H1 (cell line): ENCODE measurements at regions not wholly inside any gene's neighbourhood (a gene's known extent, or its start where the extent isn't known, plus 50 kb on each side); places are given as distances from the start of the nearest gene placed in this dataset.

Experiments
- CTCF ChIA-PET: fragments of 300-600 bp; sonication (Branson Sonifier 250); formaldehyde crosslinking; loops from one replicate; lab custom pipeline; 2021; ENCODE audit not compliant: partially characterized antibody; lab: Charles Lee
- POLR2A ChIA-PET: fragments of 300-600 bp; sonication (Branson Sonifier 250); formaldehyde crosslinking; loops from one replicate; lab custom pipeline; 2021; ENCODE audit warnings: inconsistent platforms; ENCODE audit not compliant: partially characterized antibody; lab: Charles Lee
- DNase-seq, 2 experiments: peaks; one replicate each; pipeline versions ENCODE4 v3.0.0 to v3.0.0-alpha.2; 2010 to 2022; ENCODE audit warnings: low spot score in 2 of 2, low read depth in 1 of 2, mixed read lengths in 1 of 2
- FAIRE-seq: peaks from 2 replicates; lab custom pipeline; 2011; peaks lifted over from hg19 to GRCh38; lab: Jason Lieb, UNC
- H2AFZ ChIP-seq: 2 replicates; pipeline ENCODE4 v1.8.1; 2012; ENCODE audit warnings: low read length, inconsistent platforms
- H2AK5ac ChIP-seq: 2 replicates; pipeline ENCODE4 v1.6.1; 2013; ENCODE audit warnings: low read depth, low read length
- H2BK120ac ChIP-seq: replicated peaks from 2 replicates; pipeline ENCODE3; 2013; ENCODE audit warnings: low read depth, low read length, inconsistent platforms
- H2BK12ac ChIP-seq: 2 replicates; pipeline ENCODE4 v1.6.1; 2013; ENCODE audit warnings: low read depth, low read length
- H2BK15ac ChIP-seq: 2 replicates; pipeline ENCODE4 v1.6.1; 2013; ENCODE audit warnings: low read length
- H2BK20ac ChIP-seq: 2 replicates; pipeline ENCODE4 v1.6.1; 2013; ENCODE audit warnings: low read length
- H2BK5ac ChIP-seq: 2 replicates; pipeline ENCODE4 v1.6.1; 2013; ENCODE audit warnings: low read depth, low read length
- H3K14ac ChIP-seq: 2 replicates; pipeline ENCODE4 v1.6.1; 2013; ENCODE audit warnings: inconsistent platforms; ENCODE audit not compliant: insufficient read length
- H3K18ac ChIP-seq: 2 replicates; pipeline ENCODE4 v1.6.1; 2013; ENCODE audit warnings: low read length; ENCODE audit errors: extremely low read depth
- H3K23ac ChIP-seq: 2 replicates; pipeline ENCODE4 v1.6.1; 2013; ENCODE audit warnings: inconsistent platforms; ENCODE audit not compliant: insufficient read length
- H3K23me2 ChIP-seq: 2 replicates; pipeline ENCODE4 v1.6.1; 2013; ENCODE audit warnings: low read depth, low read length
- H3K27ac ChIP-seq: 2 replicates; pipeline ENCODE4 v1.6.1; 2011; ENCODE audit warnings: low read depth, low read length, inconsistent platforms
- H3K27me3 ChIP-seq, 4 experiments: replicated peaks in 1 of 4; 1 replicate in 1 of 4; 2 replicates in 3 of 4; pipeline versions ENCODE4 v1.6.1 to v1.8.1; 2011 to 2013; ENCODE audit warnings: low read length in 3 of 4, mild to moderate bottlenecking in 3 of 4, inconsistent platforms in 2 of 4, mixed read lengths in 2 of 4, moderate library complexity in 1 of 4; ENCODE audit not compliant: control insufficient read depth in 3 of 4, insufficient read depth in 3 of 4; ENCODE audit errors: extremely low read depth in 1 of 4
- H3K36me3 ChIP-seq, 4 experiments: 2 replicates each; pipeline versions ENCODE4 v1.6.1 to v1.8.1; 2011 to 2013; ENCODE audit warnings: mild to moderate bottlenecking in 4 of 4, low read length in 3 of 4, moderate library complexity in 2 of 4, control low read depth in 1 of 4, inconsistent platforms in 1 of 4; ENCODE audit not compliant: insufficient read depth in 4 of 4, control insufficient read depth in 2 of 4
- H3K4ac ChIP-seq: replicated peaks from 2 replicates; pipeline ENCODE3; 2013; ENCODE audit warnings: low read length, low read depth, mixed read lengths, inconsistent platforms; ENCODE audit not compliant: insufficient read length
- H3K4me1 ChIP-seq, 4 experiments: replicated peaks in 1 of 4; 1 replicate in 1 of 4; 2 replicates in 3 of 4; pipeline versions ENCODE4 v1.6.1 to v1.8.1; 2011 to 2013; ENCODE audit warnings: low read length in 3 of 4, inconsistent platforms in 2 of 4, mixed read lengths in 1 of 4; ENCODE audit not compliant: insufficient read depth in 4 of 4, control insufficient read depth in 3 of 4
- H3K4me2 ChIP-seq, 2 experiments: 2 replicates each; pipeline versions ENCODE4 v1.6.1 to v1.8.1; 2011 to 2013; ENCODE audit warnings: low read depth in 2 of 2, low read length in 2 of 2, control low read depth in 1 of 2, inconsistent platforms in 1 of 2, mild to moderate bottlenecking in 1 of 2; ENCODE audit not compliant: insufficient read depth in 1 of 2
- H3K4me3 ChIP-seq, 4 experiments: fragments of 200-600, 300-600 bp in 1 of 4; sonication (generic), shearing (Covaris generic), sonication (Bioruptor Twin) in 1 of 4; 2 replicates each; pipeline versions ENCODE4 v1.5.1 to v1.8.1; 2011 to 2016; ENCODE audit warnings: low read length in 4 of 4, low read depth in 3 of 4, control low read depth in 2 of 4, inconsistent platforms in 2 of 4, mild to moderate bottlenecking in 2 of 4, mixed read lengths in 1 of 4, moderate library complexity in 1 of 4; ENCODE audit not compliant: insufficient read depth in 2 of 4; ENCODE audit errors: extremely low read depth in 1 of 4
- H3K56ac ChIP-seq: replicated peaks from 2 replicates; pipeline ENCODE3; 2013; ENCODE audit warnings: low read depth, mild to moderate bottlenecking, mixed read lengths, low read length, inconsistent platforms; ENCODE audit not compliant: insufficient read length
- H3K79me1 ChIP-seq: 2 replicates; pipeline ENCODE4 v1.6.1; 2013; ENCODE audit warnings: low read depth, low read length, control low read depth
- H3K79me2 ChIP-seq, 2 experiments: 2 replicates each; pipeline versions ENCODE4 v1.6.1 to v1.8.1; 2012 to 2013; ENCODE audit warnings: low read length in 2 of 2, mild to moderate bottlenecking in 2 of 2, inconsistent platforms in 1 of 2; ENCODE audit not compliant: insufficient read depth in 2 of 2, control insufficient read depth in 1 of 2
- H3K9ac ChIP-seq, 4 experiments: replicated peaks in 1 of 4; 1 replicate in 1 of 4; 2 replicates in 3 of 4; pipeline versions ENCODE4 v1.6.1 to v1.8.1; 2011 to 2013; ENCODE audit warnings: low read depth in 3 of 4, low read length in 3 of 4, control low read depth in 2 of 4, mild to moderate bottlenecking in 2 of 4, moderate library complexity in 2 of 4, inconsistent platforms in 1 of 4; ENCODE audit errors: extremely low read depth in 1 of 4
- H3K9me3 ChIP-seq, 2 experiments: 2 replicates each; pipeline versions ENCODE4 v1.6.1 to v1.8.1; 2012 to 2013; ENCODE audit warnings: mild to moderate bottlenecking in 2 of 2, moderate library complexity in 2 of 2, control low read depth in 1 of 2, inconsistent platforms in 1 of 2, low read depth in 1 of 2, low read length in 1 of 2, mixed read lengths in 1 of 2; ENCODE audit not compliant: insufficient read depth in 2 of 2
- H4K20me1 ChIP-seq, 2 experiments: replicated peaks in 1 of 2; 2 replicates each; pipeline versions ENCODE3 to v1.8.1; 2011 to 2013; ENCODE audit warnings: inconsistent platforms in 2 of 2, low read length in 2 of 2, mild to moderate bottlenecking in 1 of 2; ENCODE audit not compliant: insufficient read depth in 2 of 2, control insufficient read depth in 1 of 2
- H4K5ac ChIP-seq: 2 replicates; pipeline ENCODE4 v1.6.1; 2013; ENCODE audit warnings: low read length, low read depth, mixed read lengths, inconsistent platforms; ENCODE audit not compliant: insufficient read length
- H4K8ac ChIP-seq: 2 replicates; pipeline ENCODE4 v1.8.0; 2013; ENCODE audit warnings: mild to moderate bottlenecking, moderate library complexity, low read length, inconsistent platforms; ENCODE audit not compliant: insufficient read depth; ENCODE audit errors: extremely low read depth
- H4K91ac ChIP-seq: replicated peaks from 2 replicates; pipeline ENCODE3; 2013; ENCODE audit warnings: low read length, mixed read lengths, inconsistent platforms; ENCODE audit not compliant: insufficient read length
- EGR1 ChIP-seq: IDR thresholded peaks from 2 replicates; pipeline ENCODE4 v1.6.1; 2011; ENCODE audit warnings: low read depth, low read length, borderline replicate concordance
- HDAC2 ChIP-seq, 2 experiments: fragments of 300-600 bp in 1 of 2; sonication (generic) in 1 of 2; IDR thresholded peaks; 2 replicates each; pipeline ENCODE4 v1.6.1; 2011 to 2012; ENCODE audit warnings: low read depth in 2 of 2, low read length in 2 of 2, mild to moderate bottlenecking in 2 of 2, moderate library complexity in 2 of 2, borderline replicate concordance in 1 of 2, inconsistent platforms in 1 of 2
- HDAC6 ChIP-seq: IDR thresholded peaks from one replicate; pipeline ENCODE4 v1.7.1; 2012; ENCODE audit warnings: low read depth, mild to moderate bottlenecking, inconsistent platforms, low read length, moderate library complexity
- KDM4A ChIP-seq: IDR thresholded peaks from one replicate; pipeline ENCODE4 v1.7.1; 2012; ENCODE audit warnings: low read depth, mild to moderate bottlenecking, moderate library complexity, low read length, inconsistent platforms; ENCODE audit not compliant: severe bottlenecking
- POU5F1 ChIP-seq: IDR thresholded peaks from 2 replicates; pipeline ENCODE4 v1.6.1; 2011; ENCODE audit warnings: low read depth, mild to moderate bottlenecking, low read length, moderate library complexity
- RAD21 ChIP-seq, 2 experiments: IDR thresholded peaks in 1 of 2; conservative IDR thresholded peaks in 1 of 2; 2 replicates each; pipeline ENCODE4 v1.6.1; 2011; ENCODE audit warnings: low read depth in 2 of 2, low read length in 2 of 2, improper control_type of control experiment in 1 of 2, inconsistent platforms in 1 of 2, mild to moderate bottlenecking in 1 of 2, moderate library complexity in 1 of 2
- RNF2 ChIP-seq: fragments of 200-900, 300-1000 bp; sonication (generic); IDR thresholded peaks from 2 replicates; pipeline ENCODE4 v1.7.1; 2016; ENCODE audit warnings: borderline replicate concordance, low read depth, mild to moderate bottlenecking, antibody characterized with exemption, low read length; ENCODE audit not compliant: poor library complexity, severe bottlenecking; ENCODE audit errors: missing control alignments
- SAP30 ChIP-seq: fragments of 300-600 bp; sonication (generic); IDR thresholded peaks from 2 replicates; pipeline ENCODE4 v1.7.1; 2012; ENCODE audit warnings: low read length, moderate library complexity, mild to moderate bottlenecking, inconsistent platforms; ENCODE audit not compliant: insufficient read depth, insufficient replicate concordance
- SP2 ChIP-seq: IDR thresholded peaks from 2 replicates; pipeline ENCODE4 v1.6.1; 2012; ENCODE audit warnings: mild to moderate bottlenecking, low read length, inconsistent platforms
- SP4 ChIP-seq: IDR thresholded peaks from 2 replicates; pipeline ENCODE4 v1.6.1; 2012; ENCODE audit warnings: low read length, inconsistent platforms
- SRF ChIP-seq: IDR thresholded peaks from 2 replicates; pipeline ENCODE4 v1.6.1; 2011; ENCODE audit warnings: mild to moderate bottlenecking, low read depth, low read length, moderate library complexity
- ZNF274 ChIP-seq: IDR thresholded peaks from 2 replicates; pipeline ENCODE4 v1.7.0; 2012; ENCODE audit warnings: low read length, borderline replicate concordance; ENCODE audit errors: extremely low read depth
- WGBS, 2 experiments: shearing (Covaris generic) in 1 of 2; methylation state at CpG; one replicate each; pipeline versions ENCODE4 v1.1.6 to v1.1.7; 2013 to 2015; ENCODE audit warnings: low lambda C conversion rate in 2 of 2, mixed read lengths in 2 of 2, inconsistent platforms in 1 of 2, low coverage in 1 of 2, missing lambda C conversion rate in 1 of 2; ENCODE audit not compliant: insufficient replicate concordance in 2 of 2, insufficient coverage in 1 of 2, insufficient read length in 1 of 2; ENCODE audit errors: extremely low coverage in 1 of 2, missing lambda C conversion rate in 1 of 2; 5-methylcytosine and 5-hydroxymethylcytosine counted together

DNA sequence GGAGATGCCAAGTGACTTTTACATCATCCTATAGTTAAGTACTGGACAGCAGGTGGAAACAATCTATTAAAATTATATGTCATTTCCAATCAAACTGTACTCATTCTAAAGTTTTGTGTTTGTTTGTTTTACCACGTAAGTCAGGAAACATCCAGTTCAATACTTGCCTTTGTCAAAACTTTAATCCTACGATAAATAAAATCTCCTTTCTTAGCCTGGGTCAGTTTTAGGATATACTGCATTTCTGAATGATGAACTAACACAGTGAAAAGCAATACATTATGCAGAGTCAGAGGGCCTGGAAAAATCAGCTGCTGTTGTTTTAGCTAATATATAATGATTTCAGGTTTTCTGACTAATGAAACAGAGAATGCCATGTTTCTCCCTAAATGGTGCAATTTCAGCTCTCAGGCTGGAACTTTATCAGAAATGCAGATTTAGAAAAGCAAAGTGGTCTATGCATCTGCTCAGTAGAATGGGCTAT is 756.4 kb downstream of the CDH11 start:
- Histone ChIP-seq H2AK5ac (no peak overlapping the region), H3K9me3 (no peaks in the 10 kb centered on the region), H2BK15ac (no peak overlapping the region), H3K4me2 (no peak overlapping the region), H4K20me1 (no peaks in the 10 kb centered on the region), H3K27me3 (no peaks in the 10 kb centered on the region; a peak in 1 of 7 replicates), H3K23ac (no peak overlapping the region), H3K79me1 (no peaks in the 10 kb centered on the region), H3K9ac (no peak overlapping the region), H4K8ac (no peak overlapping the region), H2AFZ (no peak overlapping the region), H2BK12ac (no peak overlapping the region), H3K56ac (no peak overlapping the region), H3K27ac (no peak overlapping the region), H3K14ac (no peak overlapping the region), H4K5ac (no peak overlapping the region), H3K79me2 (no peaks in the 10 kb centered on the region), H3K4me3 (no peak overlapping the region), H3K4me1 (no peaks in the 10 kb centered on the region), H2BK20ac (no peak overlapping the region), H4K91ac (no peak overlapping the region), H3K4ac (no peak overlapping the region), H3K18ac (no peak overlapping the region), H2BK120ac (no peak overlapping the region), H3K23me2 (no peaks in the 10 kb centered on the region), H3K36me3 (no peaks in the 10 kb centered on the region), H2BK5ac (no peak overlapping the region)
- ChIA-PET CTCF (interaction anchor here (0.8 kb wide), 1 partner anchor 8 kb away, joined by 3 read pairs; no protein-coding TSS in a partner anchor), POLR2A (no interaction called here)
- no peak for DNase-seq
- TF ChIP-seq SP4 (no peak), KDM4A (no peak), ZNF274 (no peak), POU5F1 (no peak), RAD21 (IDR thresholded peaks at IDR 0.05 in 1 of 2, conservative IDR thresholded peaks at IDR 0.05 in 1 of 2; ENCODE audit: low read depth in 2 of 2, low read length in 2 of 2) (no peak), HDAC6 (no peak), SRF (no peak), RNF2 (no peak), HDAC2 (IDR thresholded peaks at IDR 0.05; ENCODE audit: borderline replicate concordance in 1 of 2, low read depth in 2 of 2, low read length in 2 of 2) (no peak), SP2 (no peak), EGR1 (no peak), SAP30 (no peak)
- no peak for FAIRE-seq
- WGBS, 2 experiments = 73% methylated on average over 2 of the region's 2 CpGs; no CpG with 5 or more reads in 1 of the 2 experiments
